DOHH2 (cell line): ENCODE measurements at regions not wholly inside any gene's neighbourhood (a gene's known extent, or its start where the extent isn't known, plus 50 kb on each side); places are given as distances from the start of the nearest gene placed in this dataset.

Source experiments
- CTCF ChIP-seq: fragments of 200-600 bp; sonication (generic); IDR thresholded peaks from one replicate; pipeline ENCODE4 v1.5.1; 2014; ENCODE audit warnings: antibody characterized with exemption, mild to moderate bottlenecking, low read depth, low read length; ENCODE audit not compliant: poor library complexity, severe bottlenecking
- EZH2phosphoT487 ChIP-seq: fragments of 200-600 bp; sonication (generic); IDR thresholded peaks from 2 replicates; pipeline ENCODE4 v1.6.1; 2017; ENCODE audit warnings: borderline replicate concordance, mild to moderate bottlenecking, antibody characterized with exemption, low read length, moderate library complexity, mixed read lengths

- TF ChIP-seq CTCF (no peak), EZH2phosphoT487 (no peak)
These were observed 137.2 kb downstream of the EDN3 start for GRCh38 chr20:59437601-59438031.
